Mammary epithelial cell (primary cell): ENCODE measurements at regions not wholly inside any gene's neighbourhood (a gene's known extent, or its start where the extent isn't known, plus 50 kb on each side); places are given as distances from the start of the nearest gene placed in this dataset.

Source experiments
- CTCF ChIP-seq, 2 donors: IDR thresholded peaks in 1 of 2; conservative IDR thresholded peaks in 1 of 2; 2 replicates each; pipeline ENCODE4 v1.5.1; 2011 to 2012; ENCODE audit warnings: inconsistent platforms in 2 of 2, low read length in 2 of 2, mild to moderate bottlenecking in 2 of 2, control low read depth in 1 of 2, low read depth in 1 of 2; ENCODE audit not compliant: insufficient read depth in 1 of 2; ENCODE audit errors: extremely low read depth in 1 of 2
- EZH2 ChIP-seq: IDR thresholded peaks from 2 replicates; pipeline ENCODE4 v1.6.1; 2012; ENCODE audit warnings: low read length, inconsistent platforms, borderline replicate concordance

GRCh38 chr3:191592105-191592504, 131.1 kb downstream of the PYDC2 start:
- TF ChIP-seq CTCF (conservative IDR thresholded peaks at IDR 0.05 in 1 of 2, IDR thresholded peaks at IDR 0.05 in 1 of 2; ENCODE audit: extremely low read depth in 1 of 2, insufficient read depth in 1 of 2, low read depth in 1 of 2, low read length in 2 of 2) = no peak
- TF ChIP-seq EZH2 = no peak
